Endodermal cell (in vitro differentiated cells): ENCODE measurements at regions not wholly inside any gene's neighbourhood (a gene's known extent, or its start where the extent isn't known, plus 50 kb on each side); places are given as distances from the start of the nearest gene placed in this dataset.

Source experiments
- DNase-seq: peaks from one replicate; pipeline ENCODE4 v3.0.0-alpha.2; 2017
- H3K27ac ChIP-seq: 2 replicates; pipeline ENCODE4 v1.5.1; 2013; ENCODE audit warnings: mild to moderate bottlenecking, low read depth, low read length, moderate library complexity
- H3K27me3 ChIP-seq: 2 replicates; pipeline ENCODE4 v1.6.1; 2013; ENCODE audit warnings: mild to moderate bottlenecking, low read length, moderate library complexity; ENCODE audit not compliant: insufficient read depth, control insufficient read depth, poor library complexity, severe bottlenecking
- H3K36me3 ChIP-seq: 2 replicates; pipeline ENCODE4 v1.7.0; 2013; ENCODE audit warnings: mild to moderate bottlenecking, low read length, moderate library complexity; ENCODE audit not compliant: control insufficient read depth, insufficient read depth
- H3K4me1 ChIP-seq: one replicate; pipeline ENCODE4 v1.7.0; 2013; ENCODE audit warnings: low read length; ENCODE audit not compliant: control insufficient read depth, insufficient read depth
- H3K4me3 ChIP-seq: 2 replicates; pipeline ENCODE4 v1.5.1; 2013; ENCODE audit warnings: mild to moderate bottlenecking, low read length, moderate library complexity
- H3K9ac ChIP-seq: 2 replicates; pipeline ENCODE4 v1.6.1; 2013; ENCODE audit warnings: mild to moderate bottlenecking, low read length, moderate library complexity; ENCODE audit not compliant: poor library complexity, severe bottlenecking; ENCODE audit errors: extremely low read depth
- H3K9me3 ChIP-seq: 2 replicates; pipeline ENCODE4 v1.6.1; 2013; ENCODE audit warnings: mild to moderate bottlenecking, low read length, moderate library complexity; ENCODE audit not compliant: control insufficient read depth
- H3K27ac Mint-ChIP-seq: 2 replicates; pipeline ENCODE4 v1.8.0; 2020; ENCODE audit warnings: mixed read lengths
- H3K27me3 Mint-ChIP-seq: 2 replicates; pipeline ENCODE4 v1.8.0; 2021; ENCODE audit warnings: mild to moderate bottlenecking, mixed read lengths; ENCODE audit not compliant: insufficient read depth
- H3K36me3 Mint-ChIP-seq: 2 replicates; pipeline ENCODE4 v1.8.0; 2020; ENCODE audit warnings: low read depth, mixed read lengths
- H3K4me1 Mint-ChIP-seq: 2 replicates; pipeline ENCODE4 v1.8.0; 2020; ENCODE audit warnings: mixed read lengths
- H3K4me3 Mint-ChIP-seq: 2 replicates; pipeline ENCODE4 v1.8.0; 2020; ENCODE audit warnings: mild to moderate bottlenecking, moderate library complexity, mixed read lengths
- H3K9me3 Mint-ChIP-seq: 2 replicates; pipeline ENCODE4 v1.8.0; 2020; ENCODE audit warnings: mild to moderate bottlenecking, mixed read lengths
- WGBS, 2 experiments: methylation state at CpG; one replicate each; pipeline versions ENCODE4 v1.1.5 to v1.1.7; 2013; ENCODE audit warnings: missing lambda C conversion rate in 2 of 2, mixed read lengths in 1 of 2; ENCODE audit not compliant: insufficient coverage in 1 of 2, insufficient read length in 1 of 2; 5-methylcytosine and 5-hydroxymethylcytosine counted together
- TF ChIP-seq, protein P1 (sequence below): fragments of 200-600 bp; sonication (generic); conservative IDR thresholded peaks from 2 replicates; pipeline ENCODE4 v1.5.0; 2021; ENCODE audit warnings: antibody characterized with exemption, mild to moderate bottlenecking

DNA sequence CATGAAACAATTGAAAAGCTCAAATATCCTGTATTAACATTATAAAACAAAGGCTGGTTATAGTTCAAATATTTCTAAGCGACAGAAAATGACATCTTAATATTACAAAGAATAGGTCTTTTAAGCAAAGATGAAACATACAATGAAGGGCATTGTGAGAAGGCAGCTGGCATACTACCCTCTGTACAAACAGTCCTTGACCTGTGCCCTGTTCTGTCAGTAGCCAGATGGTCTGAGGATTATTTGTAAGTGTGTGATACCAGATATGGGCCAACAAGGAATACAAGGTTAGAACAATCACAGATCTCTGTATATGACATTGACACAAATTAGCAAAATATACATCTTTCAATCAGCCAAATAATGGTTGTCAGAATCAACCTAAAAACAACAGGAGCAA lies 1350.4 kb downstream of the AMY1C start:
- H3K27me3 ChIP-seq, result no peaks in the 10 kb centered on the region
- no peaks in the 10 kb centered on the region for H3K4me1 Mint-ChIP-seq
- no peak overlapping the region for H3K4me3 ChIP-seq
- H3K27ac ChIP-seq, result no peak overlapping the region
- WGBS, 2 experiments, result 100% methylated on average over 1 of the region's 1 CpG; no CpG with 5 or more reads in 1 of the 2 experiments
- no peaks in the 10 kb centered on the region for H3K36me3 ChIP-seq
- no peak for DNase-seq
- no peak overlapping the region for H3K27ac Mint-ChIP-seq
- H3K27me3 Mint-ChIP-seq, result no peaks in the 10 kb centered on the region
- no peaks in the 10 kb centered on the region for H3K9me3 ChIP-seq
- no peak overlapping the region for H3K4me3 Mint-ChIP-seq
- H3K9me3 Mint-ChIP-seq, result no peaks in the 10 kb centered on the region
- TF ChIP-seq, protein P1, sequence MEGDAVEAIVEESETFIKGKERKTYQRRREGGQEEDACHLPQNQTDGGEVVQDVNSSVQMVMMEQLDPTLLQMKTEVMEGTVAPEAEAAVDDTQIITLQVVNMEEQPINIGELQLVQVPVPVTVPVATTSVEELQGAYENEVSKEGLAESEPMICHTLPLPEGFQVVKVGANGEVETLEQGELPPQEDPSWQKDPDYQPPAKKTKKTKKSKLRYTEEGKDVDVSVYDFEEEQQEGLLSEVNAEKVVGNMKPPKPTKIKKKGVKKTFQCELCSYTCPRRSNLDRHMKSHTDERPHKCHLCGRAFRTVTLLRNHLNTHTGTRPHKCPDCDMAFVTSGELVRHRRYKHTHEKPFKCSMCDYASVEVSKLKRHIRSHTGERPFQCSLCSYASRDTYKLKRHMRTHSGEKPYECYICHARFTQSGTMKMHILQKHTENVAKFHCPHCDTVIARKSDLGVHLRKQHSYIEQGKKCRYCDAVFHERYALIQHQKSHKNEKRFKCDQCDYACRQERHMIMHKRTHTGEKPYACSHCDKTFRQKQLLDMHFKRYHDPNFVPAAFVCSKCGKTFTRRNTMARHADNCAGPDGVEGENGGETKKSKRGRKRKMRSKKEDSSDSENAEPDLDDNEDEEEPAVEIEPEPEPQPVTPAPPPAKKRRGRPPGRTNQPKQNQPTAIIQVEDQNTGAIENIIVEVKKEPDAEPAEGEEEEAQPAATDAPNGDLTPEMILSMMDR, result no peak
- H3K4me1 ChIP-seq, result no peaks in the 10 kb centered on the region
- H3K9ac ChIP-seq, result no peak overlapping the region
- no peaks in the 10 kb centered on the region for H3K36me3 Mint-ChIP-seq

DNA sequence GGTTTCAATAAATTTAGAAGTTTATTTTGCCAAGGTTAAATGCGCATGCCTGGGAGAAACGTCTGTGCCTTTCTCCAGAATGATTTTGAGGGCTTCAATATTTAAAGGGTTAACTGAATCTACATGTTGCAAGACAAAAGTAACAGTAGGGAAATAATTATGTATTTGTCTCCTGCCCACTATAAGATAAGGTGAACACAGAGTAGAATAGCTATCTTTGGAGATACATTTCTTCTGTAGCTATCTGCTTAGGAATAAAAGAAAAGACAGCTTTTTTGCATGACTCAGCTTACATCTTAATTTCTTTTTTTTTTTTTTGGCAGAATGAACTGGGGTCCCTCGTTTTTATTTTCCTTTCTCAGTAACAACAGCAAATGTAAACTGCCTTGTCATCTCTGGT lies 1351.6 kb downstream of the AMY1C start:
- Histone ChIP-seq H3K9me3 (no peaks in the 10 kb centered on the region), H3K27me3 (no peaks in the 10 kb centered on the region), H3K9ac (no peak overlapping the region), H3K36me3 (no peaks in the 10 kb centered on the region), H3K4me3 (no peak overlapping the region), H3K27ac (no peak overlapping the region), H3K4me1 (no peaks in the 10 kb centered on the region)
- no peaks in the 10 kb centered on the region for H3K27me3 Mint-ChIP-seq
- TF ChIP-seq, protein P1, result no peak
- H3K27ac Mint-ChIP-seq, result no peak overlapping the region
- no peaks in the 10 kb centered on the region for H3K9me3 Mint-ChIP-seq
- H3K36me3 Mint-ChIP-seq, result no peaks in the 10 kb centered on the region
- no peaks in the 10 kb centered on the region for H3K4me1 Mint-ChIP-seq
- 72 to 100% methylated on average over 1 to 3 of the region's 3 CpGs for WGBS, 2 experiments
- no peak for DNase-seq
- H3K4me3 Mint-ChIP-seq, result no peak overlapping the region

DNA sequence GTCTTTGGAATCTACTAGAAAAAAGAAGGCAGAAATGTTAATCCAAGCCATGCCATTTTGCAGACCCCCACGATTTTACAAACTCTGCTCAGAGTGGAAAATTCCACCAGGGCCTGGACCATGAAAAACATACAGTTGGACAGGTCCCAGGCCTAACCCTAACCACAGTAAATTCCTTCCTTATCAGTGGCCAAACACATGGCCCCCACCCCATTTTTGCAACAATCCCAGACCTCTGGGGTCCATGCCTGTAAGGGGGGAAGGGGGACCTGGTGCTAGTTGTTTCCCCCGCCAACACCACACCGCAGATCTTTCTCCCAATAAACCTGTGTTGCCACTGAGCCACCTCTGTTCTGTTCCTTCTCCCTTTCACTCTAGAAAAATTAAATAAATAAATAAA lies 1352.7 kb downstream of the AMY1C start:
- Histone ChIP-seq H3K4me3 (no peak overlapping the region), H3K4me1 (no peaks in the 10 kb centered on the region), H3K27me3 (no peaks in the 10 kb centered on the region), H3K9ac (no peak overlapping the region), H3K36me3 (no peaks in the 10 kb centered on the region), H3K9me3 (no peaks in the 10 kb centered on the region), H3K27ac (no peak overlapping the region)
- no peaks in the 10 kb centered on the region for H3K36me3 Mint-ChIP-seq
- TF ChIP-seq, protein P1, result no peak
- 100% methylated on average over 2 of the region's 3 CpGs; no CpG with 5 or more reads in 1 of the 2 experiments for WGBS, 2 experiments
- no peak for DNase-seq
- H3K27me3 Mint-ChIP-seq, result no peaks in the 10 kb centered on the region
- H3K9me3 Mint-ChIP-seq, result no peaks in the 10 kb centered on the region
- H3K4me1 Mint-ChIP-seq, result no peaks in the 10 kb centered on the region
- H3K27ac Mint-ChIP-seq, result no peak overlapping the region
- H3K4me3 Mint-ChIP-seq, result no peak overlapping the region
